Body of pancreas (tissue), 4 donors: ENCODE measurements at regions not wholly inside any gene's neighbourhood (a gene's known extent, or its start where the extent isn't known, plus 50 kb on each side); places are given as distances from the start of the nearest gene placed in this dataset. TPM values are rescaled to one million over a fixed set of nuclear protein-coding genes. Genes with fewer than 3 reads are reported as not detected.

Experiments used
- ATAC-seq: fragments of 150-250 bp; one replicate; pipeline ENCODE4 v1.9.1; 2016
- DNase-seq, 4 donors: peaks; one replicate each; pipeline ENCODE4 v3.0.0-alpha.2; 2019
- H3K27ac ChIP-seq, 4 donors: fragments of 200-600 bp; sonication (generic); 1 replicate in 3 of 4; 2 replicates in 1 of 4; pipeline versions ENCODE4 v1.5.1 to v1.6.1; 2016 to 2019; ENCODE audit warnings: mild to moderate bottlenecking in 1 of 4, mixed read lengths in 1 of 4, moderate library complexity in 1 of 4
- H3K27me3 ChIP-seq, 2 donors: fragments of 200-600 bp; sonication (generic); one replicate each; pipeline ENCODE4 v1.6.0; 2016; ENCODE audit warnings: mild to moderate bottlenecking in 1 of 2
- H3K36me3 ChIP-seq, 2 donors: fragments of 200-600 bp; sonication (generic); replicated peaks in 1 of 2; 2 replicates each; pipeline ENCODE4 v1.5.1; 2016; ENCODE audit warnings: low read depth in 2 of 2; ENCODE audit not compliant: insufficient read depth in 1 of 2
- H3K4me1 ChIP-seq: fragments of 200-600 bp; sonication (generic); one replicate; pipeline ENCODE4 v1.6.0; 2016
- H3K4me3 ChIP-seq, 2 donors: fragments of 200-600 bp; sonication (generic); 1 replicate in 1 of 2; 2 replicates in 1 of 2; pipeline ENCODE4 v1.5.1; 2016 to 2019
- H3K9me3 ChIP-seq, 3 donors: fragments of 200-600 bp; sonication (generic); 1 replicate in 2 of 3; 2 replicates in 1 of 3; pipeline ENCODE4 v1.5.1; 2016
- CTCF ChIP-seq, 7 experiments: fragments of 450-650 bp in 4 of 7; fragments of 200-600 bp in 3 of 7; sonication (generic) in 3 of 7; IDR thresholded peaks; one replicate each; pipeline ENCODE4 v1.5.1; 2016 to 2019; ENCODE audit warnings: antibody characterized with exemption in 7 of 7
- POLR2A ChIP-seq, 3 donors: fragments of 450-650 bp; IDR thresholded peaks; one replicate each; pipeline ENCODE4 v1.6.1; 2016; ENCODE audit warnings: antibody characterized with exemption in 3 of 3, mild to moderate bottlenecking in 2 of 3
- WGBS, 2 donors: methylation state at CpG; one replicate each; pipeline ENCODE4 v1.1.5; 2017; 5-methylcytosine and 5-hydroxymethylcytosine counted together
- intact Hi-C: fragments of 100-400 bp; cut with DNase I; formaldehyde crosslinking; loops from one replicate; pipeline ENCODE4 v1.15.1; 2023
- microRNA counts, 2 donors: library from miRNA; unstranded; fragments of <30 nt; microRNA quantifications; one replicate each; lab custom pipeline; 2017
- microRNA-seq, 2 donors: library from miRNA; unstranded; fragments of <30 nt; microRNA quantifications; one replicate each; pipeline ENCODE4, GENCODE V29; 2016; ENCODE audit warnings: borderline number of aligned reads in 2 of 2, borderline replicate concordance in 2 of 2
- small RNA-seq: library from RNA; depleted of rRNA; stranded (forward); fragments of <200 nt; gene quantifications from one replicate; pipeline ENCODE3, GENCODE V24; 2016

GRCh38 chr6:98998103-98998502, 50.4 kb upstream of the FBXL4 start:
- TF ChIP-seq POLR2A (IDR thresholded peaks at IDR 0.05) (no peak), CTCF (IDR thresholded peaks at IDR 0.05) (no peak)
- no peak for ATAC-seq
- Histone ChIP-seq H3K4me3 (no peak overlapping the region), H3K27me3 (no peaks in the 10 kb centered on the region), H3K27ac (no peak overlapping the region), H3K36me3 (no peaks in the 10 kb centered on the region), H3K4me1 (no peaks in the 10 kb centered on the region), H3K9me3 (no peaks in the 10 kb centered on the region)
- intact Hi-C loops: no loop called here
- DNase-seq: no peak
- WGBS, 2 donors: 42 to 44% methylated on average over 5 of the region's 5 CpGs

MicroRNAs encoded in the stretch of these regions (microRNA counts, 767-probe panel; counts per million panel counts)
- microRNA hsa-miR-548ai (lab: Ali Mortazavi, UCI): 0 to 6,568 counts per million in 2 donors

Small RNA genes lying in the stretch of these regions (microRNA-seq; reads per million reads assigned to microRNA genes)
- gene MIR548AI: 0 reads per million in 2 donors

Small RNA genes lying in the stretch of these regions (small RNA-seq; reads per million reads assigned to genes)
- gene MIR548AI: not detected
